OCI-LY3 (cell line): ENCODE measurements at regions not wholly inside any gene's neighbourhood (a gene's known extent, or its start where the extent isn't known, plus 50 kb on each side); places are given as distances from the start of the nearest gene placed in this dataset.

Source experiments
- EZH2phosphoT487 ChIP-seq: fragments of 200-600 bp; shearing (Covaris generic); IDR thresholded peaks from 2 replicates; pipeline ENCODE4 v1.6.1; 2018; ENCODE audit warnings: antibody characterized with exemption, mixed run types, low read depth
- TF ChIP-seq, protein P1 (sequence below): fragments of 200-600, 300-600 bp; sonication (generic); IDR thresholded peaks from 2 replicates; pipeline ENCODE4 v1.5.1; 2014; ENCODE audit warnings: antibody characterized with exemption, low read length, low read depth

DNA sequence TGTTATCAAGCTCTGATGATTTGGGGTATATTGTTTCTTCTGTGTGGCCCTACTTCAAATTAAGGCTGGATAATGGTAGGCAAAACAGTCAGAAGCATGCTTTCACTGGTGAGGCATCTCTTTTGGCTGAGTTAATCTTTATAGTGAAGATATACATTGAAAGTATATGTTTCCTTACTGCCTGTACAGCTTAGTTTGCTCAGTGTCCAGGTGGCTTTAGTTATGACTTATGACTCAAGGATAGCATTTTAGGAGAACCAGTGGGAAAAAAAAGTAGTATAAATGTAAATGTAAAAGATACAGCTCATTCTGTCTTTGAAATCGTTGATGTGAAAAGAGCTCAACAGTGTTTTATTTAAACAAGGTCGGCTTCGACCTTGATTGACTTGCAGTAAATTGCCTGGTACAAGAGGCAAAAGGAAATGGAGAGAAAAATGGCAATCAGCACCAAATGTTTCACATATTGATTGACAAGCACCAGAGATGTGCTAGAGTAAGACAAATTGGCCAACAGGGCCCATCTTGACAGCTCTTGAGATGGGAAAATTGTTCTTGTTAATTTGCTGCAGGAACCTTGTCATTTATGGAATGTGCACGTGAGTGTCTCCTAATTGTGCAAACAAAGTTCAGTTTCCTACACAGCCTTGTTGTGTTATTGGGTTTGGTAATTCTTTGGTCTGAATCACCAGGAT, 447.4 kb upstream of the WWC1 start:
- TF ChIP-seq, protein P1, sequence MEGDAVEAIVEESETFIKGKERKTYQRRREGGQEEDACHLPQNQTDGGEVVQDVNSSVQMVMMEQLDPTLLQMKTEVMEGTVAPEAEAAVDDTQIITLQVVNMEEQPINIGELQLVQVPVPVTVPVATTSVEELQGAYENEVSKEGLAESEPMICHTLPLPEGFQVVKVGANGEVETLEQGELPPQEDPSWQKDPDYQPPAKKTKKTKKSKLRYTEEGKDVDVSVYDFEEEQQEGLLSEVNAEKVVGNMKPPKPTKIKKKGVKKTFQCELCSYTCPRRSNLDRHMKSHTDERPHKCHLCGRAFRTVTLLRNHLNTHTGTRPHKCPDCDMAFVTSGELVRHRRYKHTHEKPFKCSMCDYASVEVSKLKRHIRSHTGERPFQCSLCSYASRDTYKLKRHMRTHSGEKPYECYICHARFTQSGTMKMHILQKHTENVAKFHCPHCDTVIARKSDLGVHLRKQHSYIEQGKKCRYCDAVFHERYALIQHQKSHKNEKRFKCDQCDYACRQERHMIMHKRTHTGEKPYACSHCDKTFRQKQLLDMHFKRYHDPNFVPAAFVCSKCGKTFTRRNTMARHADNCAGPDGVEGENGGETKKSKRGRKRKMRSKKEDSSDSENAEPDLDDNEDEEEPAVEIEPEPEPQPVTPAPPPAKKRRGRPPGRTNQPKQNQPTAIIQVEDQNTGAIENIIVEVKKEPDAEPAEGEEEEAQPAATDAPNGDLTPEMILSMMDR = no peak
- no peak for TF ChIP-seq EZH2phosphoT487
